IMR-90 (cell line): ENCODE measurements at regions not wholly inside any gene's neighbourhood (a gene's known extent, or its start where the extent isn't known, plus 50 kb on each side); places are given as distances from the start of the nearest gene placed in this dataset.

Experiments used
- ATAC-seq: fragments of 200-7000 bp; cut with Tn5 transposase; 2 replicates; pipeline ENCODE4 v1.9.1; 2020; ENCODE audit warnings: low read depth, mild to moderate bottlenecking, moderate library complexity
- BruUV-seq: library from RNA; stranded (reverse); fragments of 400-500 nt; replicated peaks from 2 replicates; lab custom pipeline; 2021; lab: Mats Ljungman, UMichigan
- CTCF ChIA-PET: fragments of 300-600 bp; formaldehyde crosslinking; extraction: SDS; loops from one replicate; lab custom pipeline; 2021; ENCODE audit warnings: antibody characterized with exemption; lab: Yijun Ruan, JAX
- POLR2A ChIA-PET: fragments of 300-600 bp; sonication (Branson Sonifier 250); formaldehyde crosslinking; loops from one replicate; lab custom pipeline; 2022; ENCODE audit warnings: antibody characterized with exemption; ENCODE audit not compliant: unreplicated experiment; lab: Charles Lee
- DNase-seq: peaks from one replicate; pipeline ENCODE4 v3.0.0; 2013
- H2AFZ ChIP-seq: replicated peaks from 2 replicates; pipeline ENCODE3; 2013; ENCODE audit warnings: low read length, mild to moderate bottlenecking; ENCODE audit not compliant: poor library complexity
- H2AK5ac ChIP-seq: 2 replicates; pipeline ENCODE4 v1.6.1; 2013; ENCODE audit warnings: low read depth, low read length, inconsistent platforms
- H2AK9ac ChIP-seq: replicated peaks from 2 replicates; pipeline ENCODE3; 2013; ENCODE audit warnings: mild to moderate bottlenecking, low read depth, low read length, moderate library complexity; ENCODE audit not compliant: poor library complexity
- H2BK120ac ChIP-seq: 2 replicates; pipeline ENCODE4 v1.6.1; 2013; ENCODE audit warnings: low read depth, low read length, inconsistent platforms
- H2BK15ac ChIP-seq: 3 replicates; pipeline ENCODE4 v1.6.1; 2013; ENCODE audit warnings: low read depth, low read length, inconsistent platforms
- H2BK20ac ChIP-seq: 2 replicates; pipeline ENCODE4 v1.6.1; 2013; ENCODE audit warnings: low read depth, mild to moderate bottlenecking, inconsistent platforms, low read length, moderate library complexity
- H2BK5ac ChIP-seq: 2 replicates; pipeline ENCODE4 v1.6.1; 2013; ENCODE audit warnings: mild to moderate bottlenecking, low read depth, low read length, inconsistent platforms; ENCODE audit not compliant: poor library complexity, severe bottlenecking
- H3K14ac ChIP-seq: replicated peaks from 2 replicates; pipeline ENCODE4 v1.6.1; 2013; ENCODE audit warnings: low read depth, low read length, inconsistent platforms
- H3K18ac ChIP-seq: 2 replicates; pipeline ENCODE4 v1.6.1; 2013; ENCODE audit warnings: low read depth, low read length, control low read depth
- H3K23ac ChIP-seq: 2 replicates; pipeline ENCODE4 v1.6.1; 2013; ENCODE audit warnings: low read depth, low read length, inconsistent platforms
- H3K27ac ChIP-seq: 2 replicates; pipeline ENCODE4 v1.5.1; 2013; ENCODE audit warnings: mild to moderate bottlenecking, control low read depth, low read length; ENCODE audit not compliant: insufficient read depth
- H3K27me3 ChIP-seq: 2 replicates; pipeline ENCODE4 v1.6.1; 2013; ENCODE audit warnings: low read length; ENCODE audit not compliant: control insufficient read depth, insufficient read depth
- H3K36me3 ChIP-seq: 2 replicates; pipeline ENCODE4 v1.6.1; 2013; ENCODE audit warnings: low read length, mixed read lengths; ENCODE audit not compliant: control insufficient read depth, insufficient read depth
- H3K4ac ChIP-seq: 2 replicates; pipeline ENCODE4 v1.6.1; 2013; ENCODE audit warnings: low read depth, low read length, inconsistent platforms
- H3K4me1 ChIP-seq: 2 replicates; pipeline ENCODE4 v1.6.1; 2013; ENCODE audit warnings: low read length, mixed read lengths; ENCODE audit not compliant: control insufficient read depth, insufficient read depth
- H3K4me2 ChIP-seq: 2 replicates; pipeline ENCODE4 v1.6.1; 2013; ENCODE audit warnings: low read depth, mild to moderate bottlenecking, control low read depth, low read length, moderate library complexity
- H3K4me3 ChIP-seq: 2 replicates; pipeline ENCODE4 v1.5.1; 2013; ENCODE audit warnings: low read depth, mild to moderate bottlenecking, control low read depth, low read length, moderate library complexity; ENCODE audit not compliant: insufficient read depth
- H3K56ac ChIP-seq: 2 replicates; pipeline ENCODE4 v1.6.1; 2013; ENCODE audit warnings: low read length, inconsistent platforms; ENCODE audit not compliant: insufficient read depth; ENCODE audit errors: extremely low read depth
- H3K79me1 ChIP-seq, 2 experiments: 2 replicates each; pipeline ENCODE4 v1.6.1; 2013; ENCODE audit warnings: low read length in 2 of 2, inconsistent platforms in 1 of 2, low read depth in 1 of 2
- H3K9ac ChIP-seq: 2 replicates; pipeline ENCODE4 v1.6.1; 2013; ENCODE audit warnings: low read depth, low read length, control low read depth
- H3K9me1 ChIP-seq: 2 replicates; pipeline ENCODE4 v1.6.1; 2013; ENCODE audit warnings: low read length, inconsistent platforms; ENCODE audit not compliant: insufficient read depth
- H3K9me3 ChIP-seq: 2 replicates; pipeline ENCODE4 v1.6.1; 2013; ENCODE audit warnings: low read length; ENCODE audit not compliant: control insufficient read depth, insufficient read depth
- H4K20me1 ChIP-seq: 2 replicates; pipeline ENCODE4 v1.6.1; 2013; ENCODE audit warnings: low read length, inconsistent platforms; ENCODE audit not compliant: insufficient read depth
- H4K5ac ChIP-seq: 2 replicates; pipeline ENCODE4 v1.6.1; 2013; ENCODE audit warnings: mild to moderate bottlenecking, low read depth, low read length, control low read depth
- H4K8ac ChIP-seq, 2 experiments: 2 replicates each; pipeline ENCODE4 v1.6.1; 2013; ENCODE audit warnings: low read depth in 2 of 2, low read length in 2 of 2, control low read depth in 1 of 2, inconsistent platforms in 1 of 2
- H4K91ac ChIP-seq: 2 replicates; pipeline ENCODE4 v1.6.1; 2013; ENCODE audit warnings: low read depth, low read length, inconsistent platforms; ENCODE audit not compliant: insufficient read depth
- CEBPB ChIP-seq: IDR thresholded peaks from 2 replicates; pipeline ENCODE4 v1.6.1; 2012; ENCODE audit warnings: low read depth, low read length, improper control_type of control experiment
- ELK1 ChIP-seq: fragments of 150-350 bp; IDR thresholded peaks from 2 replicates; pipeline ENCODE4 v1.6.1; 2016; ENCODE audit warnings: low read depth, mild to moderate bottlenecking, low read length, moderate library complexity, borderline replicate concordance
- FOS ChIP-seq: fragments of 150-350 bp; IDR thresholded peaks from 2 replicates; pipeline ENCODE4 v1.6.1; 2016; ENCODE audit warnings: low read depth, low read length
- POLR2A ChIP-seq: IDR thresholded peaks from 2 replicates; pipeline ENCODE4 v1.6.1; 2012; ENCODE audit warnings: mild to moderate bottlenecking, low read depth, low read length
- RAD21 ChIP-seq: IDR thresholded peaks from 2 replicates; pipeline ENCODE4 v1.6.1; 2012; ENCODE audit warnings: low read length, improper control_type of control experiment
- WGBS, 2 experiments: methylation state at CpG; one replicate each; pipeline versions ENCODE4 v1.1.5 to v1.1.7; 2013; ENCODE audit warnings: missing lambda C conversion rate in 2 of 2; ENCODE audit not compliant: insufficient read length in 1 of 2; ENCODE audit errors: extremely low coverage in 2 of 2; 5-methylcytosine and 5-hydroxymethylcytosine counted together
- dilution Hi-C: fragments of 300-500 bp; cut with HindIII; formaldehyde crosslinking; loops from one replicate; pipeline ENCODE4 v1.14.3; 2018; ENCODE audit warnings: low sequenced_read_pairs; ENCODE audit not compliant: unreplicated experiment
- in situ Hi-C: fragments of 300-500 bp; cut with MboI; formaldehyde crosslinking; loops from 3 replicates; pipeline ENCODE4 v1.14.3; 2019; ENCODE audit warnings: low sequenced_read_pairs, inconsistent platforms, mixed read lengths
- intact Hi-C: fragments of 100-400 bp; cut with micrococcal nuclease; formaldehyde crosslinking; loops from 2 replicates; pipeline ENCODE4 v1.10.0; 2022

GRCh38 chr5:163995206-163995605 is 489.8 kb downstream of the MAT2B start:
- Histone ChIP-seq H3K9me3 (no peaks in the 10 kb centered on the region), H3K4me1 (peaks cover 5% of the 10 kb centered on the region; the same call in 1 of the 2 replicates), H3K4me3 (no peak overlapping the region), H3K56ac (no peak overlapping the region), H3K27ac (no peak overlapping the region), H2AK9ac (no peak overlapping the region), H3K23ac (no peak overlapping the region), H4K8ac (no peak overlapping the region), H3K4ac (no peak overlapping the region), H2BK15ac (no peak overlapping the region), H3K18ac (no peak overlapping the region), H3K9me1 (0 out of 2 replicates have a peak, but pooled peaks cover 3% of the 10 kb centered on the region), H2BK120ac (no peak overlapping the region), H3K36me3 (no peaks in the 10 kb centered on the region), H2AFZ (no peak overlapping the region), H2AK5ac (no peak overlapping the region), H3K79me1 (no peaks in the 10 kb centered on the region), H3K14ac (no peak overlapping the region), H4K20me1 (no peaks in the 10 kb centered on the region), H4K5ac (no peak overlapping the region), H2BK20ac (no peak overlapping the region), H3K27me3 (no peaks in the 10 kb centered on the region), H4K91ac (no peak overlapping the region), H2BK5ac (no peak overlapping the region), H3K4me2 (no peak overlapping the region), H3K9ac (no peak overlapping the region)
- no TSS peak for BruUV-seq
- ATAC-seq: no peak
- POLR2A ChIA-PET: interaction anchor here (0.6 kb wide), 1 partner anchor 189 kb away, joined by 8 read pairs; no protein-coding TSS in a partner anchor
- intact Hi-C loops (no loop called here), dilution Hi-C loops (no loop called here), in situ Hi-C loops (no loop called here)
- WGBS, 2 experiments: no CpG with 5 or more reads among the region's 4 CpGs
- TF ChIP-seq RAD21: no peak
- no peak for TF ChIP-seq ELK1
- TF ChIP-seq POLR2A: no peak
- no peak for TF ChIP-seq FOS
- TF ChIP-seq CEBPB: no peak
- DNase-seq: no peak
- CTCF ChIA-PET: no interaction called here
